OCI-LY1 (cell line): ENCODE measurements at regions not wholly inside any gene's neighbourhood (a gene's known extent, or its start where the extent isn't known, plus 50 kb on each side); places are given as distances from the start of the nearest gene placed in this dataset.

ENCODE experiments used
- H2AFZ ChIP-seq: fragments of 200-600 bp; sonication (generic), shearing (Covaris generic); 2 replicates; pipeline ENCODE4 v1.6.0; 2014; ENCODE audit warnings: antibody characterized with exemption, mild to moderate bottlenecking, low read length
- H3F3A ChIP-seq: fragments of 200-600 bp; sonication (generic), shearing (Covaris generic); 2 replicates; pipeline ENCODE4 v1.6.0; 2014; ENCODE audit warnings: mild to moderate bottlenecking, antibody characterized with exemption, low read length, moderate library complexity; ENCODE audit not compliant: insufficient read depth
- H3K27ac ChIP-seq: fragments of 200-600 bp; sonication (generic); 2 replicates; pipeline ENCODE4 v1.5.1; 2014; ENCODE audit warnings: low read length, mixed run types, mild to moderate bottlenecking, low read depth; ENCODE audit not compliant: poor library complexity, severe bottlenecking
- H3K27me3 ChIP-seq: fragments of 200-600 bp; sonication (generic); 2 replicates; pipeline ENCODE4 v1.6.0; 2014; ENCODE audit warnings: antibody characterized with exemption, mild to moderate bottlenecking, low read length, moderate library complexity; ENCODE audit not compliant: insufficient read depth
- H3K36me3 ChIP-seq: fragments of 200-600 bp; sonication (generic); 2 replicates; pipeline ENCODE4 v1.6.1; 2014; ENCODE audit warnings: mild to moderate bottlenecking, antibody characterized with exemption, low read length, moderate library complexity, mixed read lengths; ENCODE audit not compliant: insufficient read depth
- H3K4me1 ChIP-seq: fragments of 200-600 bp; sonication (generic); 2 replicates; pipeline ENCODE4 v1.5.1; 2014; ENCODE audit warnings: mild to moderate bottlenecking, low read length, moderate library complexity; ENCODE audit not compliant: insufficient read depth, severe bottlenecking
- H3K4me2 ChIP-seq: fragments of 200-600 bp; sonication (generic), shearing (Covaris generic); 2 replicates; pipeline ENCODE4 v1.6.1; 2014; ENCODE audit warnings: low read length
- H3K4me3 ChIP-seq: fragments of 200-600 bp; sonication (generic); 2 replicates; pipeline ENCODE4 v1.5.1; 2014; ENCODE audit warnings: low read length, low read depth, mild to moderate bottlenecking, mixed read lengths; ENCODE audit not compliant: poor library complexity, severe bottlenecking
- H3K79me2 ChIP-seq: fragments of 200-600 bp; shearing (Covaris generic); 2 replicates; pipeline ENCODE4 v1.6.1; 2016; ENCODE audit warnings: mixed run types, low read length, mixed read lengths; ENCODE audit not compliant: insufficient read depth
- H3K9ac ChIP-seq: fragments of 200-600 bp; sonication (generic), shearing (Covaris generic); 2 replicates; pipeline ENCODE4 v1.6.1; 2014; ENCODE audit warnings: mild to moderate bottlenecking, low read length, mixed read lengths
- H3K9me2 ChIP-seq: fragments of 200-600 bp; sonication (generic), shearing (Covaris generic); 2 replicates; pipeline ENCODE4 v1.6.1; 2014; ENCODE audit warnings: low read depth, mild to moderate bottlenecking, low read length, mixed read lengths
- H3K9me3 ChIP-seq: fragments of 200-600 bp; shearing (Covaris generic); 2 replicates; pipeline ENCODE4 v1.6.1; 2014; ENCODE audit warnings: low read length, mixed read lengths
- H4K20me1 ChIP-seq: fragments of 200-600 bp; sonication (generic), shearing (Covaris generic); 2 replicates; pipeline ENCODE4 v1.6.0; 2016; ENCODE audit warnings: mild to moderate bottlenecking, low read length; ENCODE audit not compliant: insufficient read depth
- EZH2 ChIP-seq: fragments of 200-600 bp; sonication (generic), shearing (Covaris generic); IDR thresholded peaks from 2 replicates; pipeline ENCODE4 v1.8.0; 2017; ENCODE audit warnings: borderline replicate concordance, mixed run types, mild to moderate bottlenecking, antibody characterized with exemption, low read length, moderate library complexity, mixed read lengths
- TF ChIP-seq, protein P1 (sequence below): fragments of 200-600 bp; sonication (generic), shearing (Covaris generic); IDR thresholded peaks from 2 replicates; pipeline ENCODE4 v1.5.1; 2017; ENCODE audit warnings: mild to moderate bottlenecking, antibody characterized with exemption, low read length, moderate library complexity, mixed read lengths

DNA sequence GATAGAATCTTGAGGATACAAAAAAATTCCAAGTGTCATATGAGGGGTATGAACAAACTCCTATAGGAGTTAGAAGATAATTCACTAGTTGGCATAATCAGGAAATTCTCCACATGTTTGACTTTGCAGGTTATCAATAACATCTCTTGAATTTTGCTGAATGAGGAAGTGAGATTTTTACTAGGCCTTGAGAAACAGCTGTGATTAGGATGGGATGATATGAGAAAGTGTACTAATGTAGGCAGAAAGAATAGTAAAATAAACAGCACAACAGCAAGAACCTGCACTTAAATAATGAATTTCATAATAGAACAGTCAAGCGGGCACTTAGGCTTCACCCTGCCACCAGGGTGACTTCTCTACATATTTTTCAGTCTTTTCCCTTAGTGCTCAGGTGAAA is 570.8 kb upstream of the CRIM1 start:
- Histone ChIP-seq H4K20me1 (no peaks in the 10 kb centered on the region), H3K27ac (no peak overlapping the region), H3K4me2 (no peak overlapping the region), H3F3A (no peaks in the 10 kb centered on the region), H3K36me3 (no peaks in the 10 kb centered on the region), H3K4me1 (no peaks in the 10 kb centered on the region), H3K79me2 (no peaks in the 10 kb centered on the region), H3K9me3 (no peaks in the 10 kb centered on the region), H3K9me2 (no peaks in the 10 kb centered on the region), H3K27me3 (no peaks in the 10 kb centered on the region), H2AFZ (no peak overlapping the region), H3K9ac (no peak overlapping the region), H3K4me3 (no peak overlapping the region)
- TF ChIP-seq EZH2, result no peak
- TF ChIP-seq, protein P1, sequence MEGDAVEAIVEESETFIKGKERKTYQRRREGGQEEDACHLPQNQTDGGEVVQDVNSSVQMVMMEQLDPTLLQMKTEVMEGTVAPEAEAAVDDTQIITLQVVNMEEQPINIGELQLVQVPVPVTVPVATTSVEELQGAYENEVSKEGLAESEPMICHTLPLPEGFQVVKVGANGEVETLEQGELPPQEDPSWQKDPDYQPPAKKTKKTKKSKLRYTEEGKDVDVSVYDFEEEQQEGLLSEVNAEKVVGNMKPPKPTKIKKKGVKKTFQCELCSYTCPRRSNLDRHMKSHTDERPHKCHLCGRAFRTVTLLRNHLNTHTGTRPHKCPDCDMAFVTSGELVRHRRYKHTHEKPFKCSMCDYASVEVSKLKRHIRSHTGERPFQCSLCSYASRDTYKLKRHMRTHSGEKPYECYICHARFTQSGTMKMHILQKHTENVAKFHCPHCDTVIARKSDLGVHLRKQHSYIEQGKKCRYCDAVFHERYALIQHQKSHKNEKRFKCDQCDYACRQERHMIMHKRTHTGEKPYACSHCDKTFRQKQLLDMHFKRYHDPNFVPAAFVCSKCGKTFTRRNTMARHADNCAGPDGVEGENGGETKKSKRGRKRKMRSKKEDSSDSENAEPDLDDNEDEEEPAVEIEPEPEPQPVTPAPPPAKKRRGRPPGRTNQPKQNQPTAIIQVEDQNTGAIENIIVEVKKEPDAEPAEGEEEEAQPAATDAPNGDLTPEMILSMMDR, result no peak

DNA sequence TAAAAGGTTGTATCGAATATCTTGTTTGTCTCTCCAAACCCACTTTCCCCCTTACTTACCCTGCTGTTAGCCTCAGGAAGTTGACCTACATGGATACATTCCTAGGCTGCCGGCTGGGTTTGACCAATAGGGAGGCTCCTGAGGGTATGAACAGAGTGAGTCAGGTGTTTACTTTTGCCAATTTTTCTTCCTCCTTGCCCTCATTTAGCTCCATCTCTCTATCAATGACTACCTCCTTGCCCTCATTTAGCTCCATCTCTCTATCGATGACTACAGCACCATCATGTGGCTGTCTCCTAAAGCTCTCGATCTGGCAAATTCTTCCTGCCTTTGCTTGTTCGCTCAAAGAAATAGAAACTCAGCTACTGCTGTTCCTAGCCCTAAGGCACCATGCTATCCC is 571.9 kb upstream of the CRIM1 start:
- no peaks in the 10 kb centered on the region for H4K20me1 ChIP-seq
- no peaks in the 10 kb centered on the region for H3K79me2 ChIP-seq
- no peaks in the 10 kb centered on the region for H3K4me1 ChIP-seq
- no peak overlapping the region for H3K27ac ChIP-seq
- no peaks in the 10 kb centered on the region for H3K27me3 ChIP-seq
- no peak for TF ChIP-seq EZH2
- no peaks in the 10 kb centered on the region for H3K36me3 ChIP-seq
- no peaks in the 10 kb centered on the region for H3K9me2 ChIP-seq
- H3K4me2 ChIP-seq, result no peak overlapping the region
- no peak overlapping the region for H3K9ac ChIP-seq
- H2AFZ ChIP-seq, result no peak overlapping the region
- no peak overlapping the region for H3K4me3 ChIP-seq
- no peaks in the 10 kb centered on the region for H3F3A ChIP-seq
- H3K9me3 ChIP-seq, result no peaks in the 10 kb centered on the region

DNA sequence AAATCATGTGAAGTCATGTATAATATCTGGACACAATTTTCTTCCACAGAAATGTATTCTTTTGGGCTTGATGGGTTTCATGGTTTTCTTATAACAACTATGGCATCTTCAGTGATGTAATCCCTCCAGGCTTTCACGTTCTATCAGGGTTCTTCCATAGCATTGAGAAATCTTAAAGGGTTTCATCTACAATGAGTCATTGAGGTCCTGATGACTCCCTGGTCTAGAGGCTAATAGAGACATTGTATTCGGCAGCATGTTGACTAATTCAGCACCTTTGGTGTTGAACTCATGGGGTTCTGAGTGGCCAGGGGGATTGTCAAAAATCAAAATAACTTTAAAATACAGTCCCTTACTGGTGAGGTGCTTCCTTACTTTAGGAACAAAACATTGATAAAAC is 614.0 kb upstream of the CRIM1 start:
- Histone ChIP-seq H3K9me2 (no peaks in the 10 kb centered on the region), H3K9me3 (no peaks in the 10 kb centered on the region), H3K36me3 (no peaks in the 10 kb centered on the region), H3K27me3 (no peaks in the 10 kb centered on the region), H4K20me1 (no peaks in the 10 kb centered on the region), H3K79me2 (no peaks in the 10 kb centered on the region), H3K27ac (no peak overlapping the region), H2AFZ (no peak overlapping the region), H3K4me2 (no peak overlapping the region), H3K4me3 (no peak overlapping the region), H3K4me1 (no peaks in the 10 kb centered on the region), H3F3A (no peaks in the 10 kb centered on the region), H3K9ac (no peak overlapping the region)
- TF ChIP-seq, protein P1, result no peak

DNA sequence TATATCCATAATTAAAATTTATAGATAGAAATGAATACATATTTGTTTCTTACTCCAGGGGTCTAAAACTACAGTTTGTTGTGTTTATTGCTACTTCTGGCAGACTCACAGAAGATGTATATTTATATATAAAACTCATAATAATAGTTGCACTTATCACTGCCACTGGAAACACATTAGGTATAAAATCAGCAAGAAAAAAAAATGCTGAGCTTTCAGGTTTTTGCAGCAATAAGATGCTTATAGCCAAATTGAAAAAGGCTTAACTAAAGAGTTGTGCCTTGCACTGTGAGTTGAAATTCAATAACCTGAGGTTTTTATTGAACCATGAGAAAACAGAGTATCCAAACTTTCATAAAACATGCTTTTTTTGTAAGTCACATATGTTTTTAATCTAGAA is 623.9 kb upstream of the CRIM1 start:
- no peak overlapping the region for H3K27ac ChIP-seq
- TF ChIP-seq, protein P1, result no peak
- no peak for TF ChIP-seq EZH2

More for the DNA sequence above, 623.9 kb upstream of the CRIM1 start:
- Histone ChIP-seq H3K79me2 (no peaks in the 10 kb centered on the region), H2AFZ (no peak overlapping the region), H3K27me3 (no peaks in the 10 kb centered on the region), H3K36me3 (no peaks in the 10 kb centered on the region), H3K4me1 (no peaks in the 10 kb centered on the region), H3K9ac (no peak overlapping the region), H3F3A (no peaks in the 10 kb centered on the region), H3K4me2 (no peak overlapping the region), H3K4me3 (no peak overlapping the region), H4K20me1 (no peaks in the 10 kb centered on the region), H3K9me3 (no peaks in the 10 kb centered on the region), H3K9me2 (no peaks in the 10 kb centered on the region)
